ELF-1 (cell line): ENCODE measurements at regions not wholly inside any gene's neighbourhood (a gene's known extent, or its start where the extent isn't known, plus 50 kb on each side); places are given as distances from the start of the nearest gene placed in this dataset.
"Not testable (repeated sequence)": the region's sequence is repeated elsewhere in the genome, so short reads cannot be mapped to it uniquely, and the experiment has no call there.

Experiments used
- DNase-seq: peaks from one replicate; pipeline ENCODE4 v3.0.0-alpha.2; 2016; ENCODE audit warnings: low read depth, low spot score

- not testable (repeated sequence) for DNase-seq
These were observed 1685.1 kb downstream of the SPATA31A7 start for GRCh38 chr9:62874745-62875599.

DNA sequence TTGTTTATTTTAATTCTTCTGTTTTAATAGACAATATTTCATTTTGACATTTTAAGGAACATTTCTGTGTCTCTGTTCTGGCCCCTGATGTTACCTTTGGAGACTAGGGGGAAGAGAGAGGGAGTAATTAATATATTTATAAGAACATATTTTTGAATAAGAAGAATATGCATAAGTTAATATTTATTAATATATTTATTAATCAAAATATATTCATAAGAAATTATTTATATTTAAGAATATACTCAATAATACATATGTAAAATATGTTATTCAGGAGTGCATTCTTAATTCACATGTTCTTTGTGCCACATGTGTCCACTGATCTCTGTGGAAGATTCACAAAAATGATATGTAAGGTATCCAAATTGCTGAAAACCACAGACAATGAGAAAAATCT, 1687.7 kb downstream of the SPATA31A7 start:
- DNase-seq = not testable (repeated sequence)

GRCh38 chr9:62877987-62878386, 1688.2 kb downstream of the SPATA31A7 start:
- not testable (repeated sequence) for DNase-seq

DNA sequence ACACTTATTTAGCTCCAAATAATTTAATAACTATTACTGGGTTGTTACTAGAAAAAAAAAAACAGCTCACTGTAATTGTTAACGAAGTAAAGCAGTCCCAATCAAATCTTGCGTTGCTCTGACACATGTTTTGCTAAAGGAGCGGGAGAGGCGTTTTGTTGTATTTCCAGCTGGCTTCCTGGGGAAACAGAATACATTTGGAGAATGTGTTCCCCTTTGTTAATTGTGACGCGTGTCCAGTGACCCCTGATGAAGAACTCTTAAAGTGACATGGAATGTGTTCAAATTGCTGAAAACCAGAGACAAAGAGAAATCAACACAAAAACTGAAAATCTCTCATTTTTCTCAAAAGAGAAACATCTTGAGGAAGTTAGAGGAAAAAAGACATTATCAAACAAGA, 1690.6 kb downstream of the SPATA31A7 start:
- DNase-seq = not testable (repeated sequence)

DNA sequence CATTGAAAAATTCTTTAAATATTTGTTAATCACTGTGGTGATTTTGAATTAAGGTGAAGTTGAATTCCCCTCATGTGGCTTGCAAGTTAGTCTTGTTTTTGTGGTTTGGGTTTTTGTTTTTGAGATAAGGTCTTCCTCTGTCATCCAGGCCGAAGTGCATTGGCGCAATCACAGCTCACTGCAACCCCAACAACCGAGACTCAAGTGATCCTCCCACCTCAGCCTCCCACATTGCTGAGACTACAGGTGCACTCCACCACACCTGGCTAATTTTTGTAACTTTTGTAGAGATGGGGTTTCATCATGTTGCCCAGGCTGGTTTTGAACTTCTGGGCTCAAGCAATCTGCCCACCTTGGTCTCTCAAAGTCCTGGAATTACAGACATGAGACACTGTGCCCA, 1691.1 kb downstream of the SPATA31A7 start:
- DNase-seq = not testable (repeated sequence)

DNA sequence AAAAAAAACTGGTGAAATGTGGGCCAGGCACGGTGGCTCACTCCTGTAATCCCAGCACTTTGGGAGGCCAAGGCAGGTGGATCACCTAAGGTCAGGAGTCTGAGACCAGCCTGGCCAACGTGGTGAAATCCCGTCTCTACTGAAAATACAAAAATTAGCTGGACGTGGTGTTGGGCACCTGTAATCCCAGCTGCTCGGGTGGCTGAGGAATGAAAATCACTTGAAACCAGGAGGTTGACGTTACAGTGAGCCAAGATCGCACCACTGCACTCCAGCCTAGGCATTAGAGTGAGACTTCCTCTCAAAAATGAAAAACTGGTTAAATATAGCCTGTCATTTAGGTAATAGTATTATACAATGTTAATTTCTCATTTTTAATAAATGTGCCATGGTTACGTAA, 1692.0 kb downstream of the SPATA31A7 start:
- not testable (repeated sequence) for DNase-seq

DNA sequence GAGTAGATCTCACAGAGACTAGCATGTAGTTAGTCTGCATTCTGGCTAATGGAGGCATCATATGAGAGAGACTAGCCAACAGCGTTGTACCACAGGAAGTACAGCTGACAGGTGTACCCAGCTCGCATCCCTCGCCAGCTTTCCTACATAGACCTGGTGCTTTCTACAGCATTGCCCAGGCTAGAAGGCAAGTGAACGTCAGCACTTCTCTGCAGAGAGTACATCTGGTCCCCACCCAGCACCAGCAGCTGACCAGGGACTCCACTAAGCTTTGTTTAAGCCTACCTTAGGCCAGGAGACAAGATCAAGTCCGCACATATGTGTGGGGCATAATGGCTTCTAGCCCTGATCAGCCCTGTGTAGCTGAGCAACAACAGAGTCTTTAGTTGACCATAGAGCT, 1692.9 kb downstream of the SPATA31A7 start:
- DNase-seq = not testable (repeated sequence)

DNA sequence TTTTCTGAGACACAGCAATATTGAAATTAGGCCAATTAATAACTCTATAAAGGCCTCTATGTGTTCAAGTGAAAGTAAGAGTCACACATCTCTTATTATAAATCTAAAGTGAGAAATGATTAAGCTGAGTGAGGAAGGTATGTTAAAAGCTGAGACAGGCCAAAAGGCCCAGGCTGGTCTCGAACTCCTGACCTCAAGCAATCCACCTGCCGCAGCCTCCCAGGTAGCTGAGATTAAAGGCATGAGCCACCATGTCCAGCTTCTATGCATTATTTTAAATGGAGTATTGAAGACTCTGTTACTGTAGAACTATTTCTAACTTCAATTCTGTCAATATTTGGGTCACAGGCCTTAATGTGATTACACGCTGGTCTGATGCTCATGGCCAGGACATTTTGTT, 1706.9 kb downstream of the SPATA31A7 start:
- not testable (repeated sequence) for DNase-seq

- not testable (repeated sequence) for DNase-seq
These were observed 1707.8 kb downstream of the SPATA31A7 start for GRCh38 chr9:62897411-62898225.

- not testable (repeated sequence) for DNase-seq
These were observed 1709.8 kb downstream of the SPATA31A7 start for GRCh38 chr9:62899666-62900065.

DNA sequence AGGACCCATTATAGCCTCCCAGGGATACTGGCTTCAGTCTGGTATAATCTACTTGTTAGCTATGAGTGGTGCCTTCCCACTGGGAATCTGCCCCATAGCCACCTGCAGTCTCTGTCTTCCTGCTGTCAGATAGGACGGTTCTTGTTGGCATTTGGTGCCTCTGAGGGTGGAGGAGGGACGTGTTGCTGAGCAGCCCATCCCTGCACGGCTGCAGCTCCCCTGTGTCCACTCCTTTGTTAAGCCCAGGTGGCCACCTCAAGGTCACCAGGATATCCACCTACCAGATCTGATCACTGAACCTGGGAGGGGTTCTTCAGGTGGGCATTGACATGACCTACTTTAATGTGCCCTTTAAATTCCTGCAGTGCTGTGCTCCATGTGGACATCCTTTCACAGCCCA, 1714.2 kb downstream of the SPATA31A7 start:
- DNase-seq = not testable (repeated sequence)

GRCh38 chr9:62905722-62906121, 1715.9 kb downstream of the SPATA31A7 start:
- DNase-seq = not testable (repeated sequence)

- not testable (repeated sequence) for DNase-seq
These were observed 1718.0 kb downstream of the SPATA31A7 start for GRCh38 chr9:62907866-62908265.

DNA sequence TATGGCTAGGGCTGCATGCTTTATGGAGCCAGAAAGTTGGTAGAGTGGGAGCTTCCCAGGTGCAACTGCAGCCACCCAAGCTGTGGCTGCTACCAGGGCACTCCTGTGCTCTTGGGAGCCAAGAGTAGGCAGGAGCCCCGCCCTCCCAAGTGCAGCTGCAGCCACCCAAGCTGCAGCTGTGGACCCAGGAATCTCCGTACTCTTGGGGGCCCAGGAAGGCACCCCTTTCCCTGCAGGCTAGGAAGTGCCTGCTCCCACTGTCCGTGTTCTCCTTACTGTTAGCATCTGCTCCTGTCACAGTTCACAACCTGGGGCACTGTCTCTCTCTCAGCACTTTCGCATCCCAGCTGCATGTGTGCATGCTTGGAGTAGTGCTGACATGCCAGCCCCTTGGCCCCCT, 1718.4 kb downstream of the SPATA31A7 start:
- not testable (repeated sequence) for DNase-seq

DNA sequence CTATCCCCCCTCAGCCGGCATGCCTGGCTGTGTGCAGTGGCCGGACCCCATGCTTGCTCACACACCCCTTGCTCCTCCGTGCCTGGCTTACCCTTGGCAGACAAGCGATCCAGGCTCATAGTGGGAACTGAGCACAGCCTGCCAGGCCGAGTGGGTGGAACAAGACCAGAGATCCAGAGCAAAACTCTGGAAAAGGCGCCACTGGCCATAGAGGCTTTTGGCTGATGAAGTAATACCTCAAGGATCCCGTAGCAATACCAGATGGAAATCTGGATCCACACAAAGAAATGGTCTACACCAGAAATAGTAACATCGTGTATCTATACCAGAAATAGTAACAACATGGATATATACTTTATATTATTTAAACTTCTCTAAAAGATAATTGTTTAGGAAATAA, 1719.6 kb downstream of the SPATA31A7 start:
- DNase-seq = not testable (repeated sequence)

DNA sequence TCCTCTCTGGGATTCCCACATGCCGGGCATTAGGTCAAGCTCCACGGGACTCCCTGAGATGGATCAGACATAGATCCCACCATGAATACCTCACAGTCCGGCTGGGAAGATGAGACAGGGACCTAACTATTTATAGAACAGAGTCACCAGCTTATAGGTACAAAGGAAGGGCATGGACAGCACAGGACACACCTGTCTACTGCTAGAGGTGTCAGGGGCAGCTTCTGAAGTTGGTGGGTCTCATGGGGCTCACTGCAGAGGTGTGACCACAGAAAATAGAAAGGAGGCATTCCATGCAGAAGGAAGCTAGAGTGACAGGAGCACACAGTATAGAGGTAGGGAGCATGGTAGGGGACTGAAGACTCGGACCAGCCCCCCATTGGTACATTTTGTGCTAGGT, 1722.4 kb downstream of the SPATA31A7 start:
- DNase-seq = not testable (repeated sequence)

- not testable (repeated sequence) for DNase-seq
These were observed 1725.3 kb downstream of the SPATA31A7 start for GRCh38 chr9:62915168-62915567.

GRCh38 chr9:62915661-62916060, 1725.8 kb downstream of the SPATA31A7 start:
- DNase-seq = not testable (repeated sequence)

GRCh38 chr9:62918648-62919385, 1729.0 kb downstream of the SPATA31A7 start:
- not testable (repeated sequence) for DNase-seq

DNA sequence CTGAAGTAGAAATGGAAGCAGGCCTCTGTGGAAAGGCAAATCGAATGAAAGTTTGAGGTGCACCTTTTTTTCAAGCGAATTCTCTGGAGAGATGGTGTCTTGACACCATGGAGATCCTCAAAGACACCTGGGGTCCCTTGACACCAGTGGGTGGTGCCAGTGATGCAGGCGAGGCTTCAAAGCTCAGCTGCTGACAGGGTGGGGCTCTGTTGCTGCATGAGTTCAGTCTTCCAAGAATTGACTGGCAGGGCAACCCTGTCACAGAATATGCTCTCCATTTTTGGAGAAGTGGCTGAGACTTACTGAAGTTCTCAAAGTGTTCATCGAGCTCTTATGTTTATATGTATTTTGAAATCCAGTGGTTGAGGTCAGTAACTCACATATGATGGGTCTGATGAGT, 1741.6 kb downstream of the SPATA31A7 start:
- DNase-seq = not testable (repeated sequence)

- DNase-seq = not testable (repeated sequence)
These were observed 1763.0 kb downstream of the SPATA31A7 start for GRCh38 chr9:62952840-62953239.
